ENCODE measurements at regions not wholly inside any gene's neighbourhood (a gene's known extent, or its start where the extent isn't known, plus 50 kb on each side); places are given as distances from the start of the nearest gene placed in this dataset.

GRCh38 chr2:22952656-22953225 is 432.2 kb upstream of the KLHL29 start (continued):
- no peak for TF ChIP-seq ZNF362 (CRISPR knock-in tag; IDR thresholded peaks at IDR 0.05; ENCODE audit: borderline replicate concordance)

GRCh38 chr2:22957446-22957845 is 427.5 kb upstream of the KLHL29 start:
- FAIRE-seq (no peak), DNase-seq (ENCODE audit: low spot score) (no peak), ATAC-seq (no peak)
- Histone ChIP-seq H3K9ac (ENCODE audit: insufficient read depth, low read depth, low read length) (no peak overlapping the region), H4K20me1 (ENCODE audit: insufficient read depth, low read length) (no peaks in the 10 kb centered on the region), H3K36me3 (replicated peaks in 1 of 2; ENCODE audit: control insufficient read depth in 1 of 2, insufficient read depth in 2 of 2, low read length in 2 of 2) (no peaks in the 10 kb centered on the region), H3K9me3 (ENCODE audit: low read length) (no peaks in the 10 kb centered on the region), H3K27me3 (ENCODE audit: control insufficient read depth in 1 of 2, insufficient read depth in 2 of 2, low read length in 2 of 2) (peaks cover 0 to 1% of the 10 kb centered on the region in 2 experiments; a peak in 1 of 5 replicates), H3K4me2 (ENCODE audit: low read depth, low read length) (no peak overlapping the region), H3K4me1 (ENCODE audit: insufficient read depth, low read length) (no peaks in the 10 kb centered on the region), H2AFZ (ENCODE audit: low read length) (no peak overlapping the region), H3K4me3 (replicated peaks in 1 of 3; ENCODE audit: insufficient read depth in 1 of 3, low read depth in 2 of 3, low read length in 3 of 3) (no peak overlapping the region), H3K79me2 (ENCODE audit: insufficient read depth, low read length) (no peaks in the 10 kb centered on the region), H3K27ac (ENCODE audit: extremely low read length, insufficient read depth, low read length) (no peak overlapping the region)
- intact Hi-C loops (cut with micrococcal nuclease; ENCODE audit: unreplicated experiment) = no loop called here
- WGBS (ENCODE audit: low lambda C conversion rate) = 62% methylated on average over 5 of the region's 5 CpGs
- BruUV-seq (replicated peaks) = no TSS peak
- ChIA-PET POLR2A (no interaction called here), CTCF (ENCODE audit: low intra/inter-chr PET ratio, low total read pairs) (no interaction called here)
- TF ChIP-seq ZNF510 (CRISPR knock-in tag; IDR thresholded peaks at IDR 0.05; ENCODE audit: low read depth) (no peak), NR3C1 (CRISPR knock-in tag; IDR thresholded peaks at IDR 0.05) (no peak), MLX (CRISPR knock-in tag; IDR thresholded peaks at IDR 0.05) (no peak)
- in situ Hi-C loops (cut with HindIII; ENCODE audit: extremely low pct_ligation_motif_present, low pct_unique_long_range_greater_than_20kb) = no loop called here

GRCh38 chr2:22958308-22958707 is 426.7 kb upstream of the KLHL29 start:
- H3K4me1 ChIP-seq (ENCODE audit: insufficient read depth, low read length) = no peaks in the 10 kb centered on the region
- peak; percentile 68 for TF ChIP-seq MAFF (IDR thresholded peaks at IDR 0.05; ENCODE audit: low read depth, low read length)
- TF ChIP-seq MAFK (conservative IDR thresholded peaks at IDR 0.05 in 1 of 2, IDR thresholded peaks at IDR 0.05 in 1 of 2; ENCODE audit: low read length in 2 of 2) = peak; percentile 74 to 86
- no peak for TF ChIP-seq XBP1 (CRISPR knock-in tag; IDR thresholded peaks at IDR 0.05)
- ChIA-PET CTCF (ENCODE audit: low intra/inter-chr PET ratio, low total read pairs) (no interaction called here), POLR2A (no interaction called here)
- ATAC-seq (no peak), FAIRE-seq (no peak), DNase-seq (ENCODE audit: low spot score) (no peak)
- H3K4me2 ChIP-seq (ENCODE audit: low read depth, low read length) = no peak overlapping the region
- no peaks in the 10 kb centered on the region for H3K79me2 ChIP-seq (ENCODE audit: insufficient read depth, low read length)
- H3K36me3 ChIP-seq (replicated peaks in 1 of 2; ENCODE audit: control insufficient read depth in 1 of 2, insufficient read depth in 2 of 2, low read length in 2 of 2) = no peaks in the 10 kb centered on the region
- no peak overlapping the region for H3K9ac ChIP-seq (ENCODE audit: insufficient read depth, low read depth, low read length)
- no peaks in the 10 kb centered on the region for H4K20me1 ChIP-seq (ENCODE audit: insufficient read depth, low read length)
- in situ Hi-C loops (cut with HindIII; ENCODE audit: extremely low pct_ligation_motif_present, low pct_unique_long_range_greater_than_20kb) = no loop called here
- H3K27me3 ChIP-seq (ENCODE audit: control insufficient read depth in 1 of 2, insufficient read depth in 2 of 2, low read length in 2 of 2) = peaks cover 0 to 1% of the 10 kb centered on the region in 2 experiments; a peak in 1 of 5 replicates
- intact Hi-C loops (cut with micrococcal nuclease; ENCODE audit: unreplicated experiment) = no loop called here
- no peak overlapping the region for H3K27ac ChIP-seq (ENCODE audit: extremely low read length, insufficient read depth, low read length)
- no peak overlapping the region for H3K4me3 ChIP-seq (replicated peaks in 1 of 3; ENCODE audit: insufficient read depth in 1 of 3, low read depth in 2 of 3, low read length in 3 of 3)
- 6% methylated on average over 4 of the region's 4 CpGs for WGBS (ENCODE audit: low lambda C conversion rate)
- no TSS peak for BruUV-seq (replicated peaks)
- H3K9me3 ChIP-seq (ENCODE audit: low read length) = no peaks in the 10 kb centered on the region
- no peak overlapping the region for H2AFZ ChIP-seq (ENCODE audit: low read length)

All from HepG2 (cell line).